Stomach smooth muscle (tissue), 2 donors: ENCODE measurements at regions not wholly inside any gene's neighbourhood (a gene's known extent, or its start where the extent isn't known, plus 50 kb on each side); places are given as distances from the start of the nearest gene placed in this dataset.
"Not testable (repeated sequence)": the region's sequence is repeated elsewhere in the genome, so short reads cannot be mapped to it uniquely, and the experiment has no call there.

Experiments used
- H3K27ac ChIP-seq: one replicate; pipeline ENCODE4 v1.7.0; 2013; ENCODE audit warnings: mild to moderate bottlenecking, low read length, inconsistent platforms
- H3K27me3 ChIP-seq, 2 donors: one replicate each; pipeline ENCODE4 v1.7.0; 2013; ENCODE audit warnings: low read length in 2 of 2; ENCODE audit not compliant: insufficient read depth in 2 of 2, control insufficient read depth in 1 of 2
- H3K36me3 ChIP-seq, 2 donors: one replicate each; pipeline ENCODE4 v1.7.0; 2013; ENCODE audit warnings: low read length in 2 of 2; ENCODE audit not compliant: control insufficient read depth in 2 of 2, insufficient read depth in 2 of 2
- H3K4me1 ChIP-seq: one replicate; pipeline ENCODE4 v1.7.0; 2013; ENCODE audit warnings: low read length; ENCODE audit not compliant: control insufficient read depth, insufficient read depth
- H3K4me3 ChIP-seq, 2 donors: one replicate each; pipeline ENCODE4 v1.7.0; 2013; ENCODE audit warnings: low read length in 2 of 2
- H3K9ac ChIP-seq, 2 donors: one replicate each; pipeline ENCODE4 v1.7.0; 2013; ENCODE audit warnings: low read length in 2 of 2, mild to moderate bottlenecking in 1 of 2
- H3K9me3 ChIP-seq, 2 donors: one replicate each; pipeline ENCODE4 v1.7.0; 2013; ENCODE audit warnings: low read length in 2 of 2; ENCODE audit not compliant: control insufficient read depth in 2 of 2
- donor health status: healthy.
- donor health status: Pancreatic carcinoma.

DNA sequence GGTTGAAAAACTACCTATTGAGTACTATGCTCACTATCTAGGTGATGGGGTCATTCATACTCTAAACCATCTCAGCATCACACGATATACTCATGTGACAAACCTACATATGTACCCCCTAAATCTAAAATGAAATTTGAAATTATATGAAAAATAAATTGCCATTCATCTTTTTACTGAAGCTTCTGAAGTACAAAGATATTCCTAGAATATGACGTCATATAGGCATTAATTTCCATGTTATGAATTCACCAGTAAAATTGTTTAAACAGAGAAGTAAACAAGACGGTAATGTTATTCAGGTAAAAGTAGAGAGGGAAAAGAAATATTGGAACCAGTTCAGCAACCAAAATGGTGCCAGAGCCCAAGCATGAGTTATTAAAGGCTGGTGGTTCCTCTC, 173.0 kb downstream of the MRPS30 start:
- peaks cover 2% of the 10 kb centered on the region in 2 donors for H3K9me3 ChIP-seq
- H3K4me1 ChIP-seq: no peaks in the 10 kb centered on the region
- H3K36me3 ChIP-seq: no peaks in the 10 kb centered on the region
- no peak overlapping the region for H3K4me3 ChIP-seq
- H3K27me3 ChIP-seq: no peaks in the 10 kb centered on the region
- H3K27ac ChIP-seq: no peak overlapping the region
- H3K9ac ChIP-seq: no peak overlapping the region

DNA sequence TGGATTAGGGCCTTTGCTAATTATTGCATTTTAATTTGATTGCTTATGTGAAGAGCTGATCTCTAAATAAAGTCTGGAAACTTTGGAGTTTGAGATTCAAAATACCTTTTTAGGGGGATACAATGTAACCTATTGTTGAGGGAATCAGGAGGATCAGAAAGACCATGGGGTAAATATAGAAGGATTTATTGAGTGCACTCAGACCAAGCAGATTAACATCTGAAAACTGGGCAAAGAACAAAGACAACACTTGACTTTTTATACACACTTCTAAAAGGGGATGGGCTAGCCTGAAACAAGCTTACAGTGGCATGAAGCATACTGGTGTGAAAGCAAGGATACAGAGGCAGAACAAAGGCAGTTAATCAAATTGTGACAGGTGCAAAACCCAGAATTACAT, 174.3 kb downstream of the MRPS30 start:
- Histone ChIP-seq H3K27ac (no peak overlapping the region), H3K9me3 (peaks cover 2% of the 10 kb centered on the region in 2 donors), H3K36me3 (no peaks in the 10 kb centered on the region), H3K4me3 (no peak overlapping the region), H3K9ac (no peak overlapping the region), H3K4me1 (no peaks in the 10 kb centered on the region), H3K27me3 (no peaks in the 10 kb centered on the region)

DNA sequence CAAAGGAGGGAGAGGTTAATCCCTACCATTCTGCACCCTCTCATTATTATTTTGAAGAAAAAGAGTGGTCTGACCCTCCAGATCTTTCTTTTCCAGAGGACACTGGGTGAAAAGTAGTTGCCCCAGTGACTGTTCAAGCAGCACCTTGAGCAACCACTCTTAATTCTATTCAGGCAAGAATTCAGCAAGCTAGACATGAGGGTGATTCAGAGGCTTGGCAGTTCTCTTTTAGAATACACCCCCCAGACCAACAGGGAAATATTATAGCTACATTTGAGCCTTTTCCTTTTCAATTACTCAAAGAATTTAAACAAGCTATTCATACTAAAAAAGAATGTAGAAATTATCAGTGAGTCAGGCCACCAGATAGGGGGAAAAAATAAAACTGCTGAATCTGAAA, 178.3 kb downstream of the MRPS30 start:
- Histone ChIP-seq H3K9me3 (peaks cover 2% of the 10 kb centered on the region in 2 donors), H3K27me3 (no peaks in the 10 kb centered on the region), H3K9ac (no peak overlapping the region), H3K4me1 (no peaks in the 10 kb centered on the region), H3K36me3 (no peaks in the 10 kb centered on the region), H3K4me3 (no peak overlapping the region), H3K27ac (no peak overlapping the region)

DNA sequence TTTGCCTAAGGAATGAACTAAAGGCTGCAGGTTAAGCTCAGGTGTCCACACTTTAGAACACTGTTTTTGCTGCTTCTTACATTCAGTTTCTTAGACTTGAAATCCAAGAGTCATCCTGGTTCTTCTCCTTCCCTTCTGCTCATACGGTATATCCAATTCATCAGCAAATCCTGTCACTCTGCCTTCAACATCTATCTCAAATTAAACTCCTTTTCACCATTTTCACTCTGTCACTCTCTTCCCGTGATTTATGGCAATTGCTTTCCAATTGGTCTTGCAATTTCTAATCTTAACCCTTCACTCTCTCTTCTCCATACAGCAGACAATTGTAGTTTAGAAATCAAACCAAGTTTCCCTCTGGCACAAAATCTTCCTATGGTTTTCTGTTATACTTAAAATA, 182.9 kb downstream of the MRPS30 start:
- Histone ChIP-seq H3K27ac (no peak overlapping the region), H3K27me3 (no peaks in the 10 kb centered on the region), H3K36me3 (no peaks in the 10 kb centered on the region), H3K4me1 (no peaks in the 10 kb centered on the region), H3K4me3 (no peak overlapping the region), H3K9me3 (no peaks in the 10 kb centered on the region), H3K9ac (no peak overlapping the region)

DNA sequence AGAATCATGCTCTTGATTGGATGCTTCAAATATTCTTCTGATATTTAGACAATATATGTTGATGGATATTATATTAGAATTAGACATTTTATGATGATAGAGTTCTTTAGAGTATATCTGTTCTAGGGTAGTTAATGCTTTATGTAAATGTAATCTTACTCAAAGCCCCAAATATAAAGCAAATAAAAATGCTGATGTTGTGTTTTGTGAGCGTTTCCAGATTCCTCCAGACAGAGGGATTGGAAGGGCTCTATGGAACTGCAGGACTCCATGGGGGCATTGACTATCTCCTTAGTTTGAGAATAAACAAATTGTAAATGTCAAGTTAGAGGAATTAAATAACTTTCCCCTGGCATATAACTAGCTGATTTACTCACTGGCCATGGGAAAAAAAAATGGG, 184.5 kb downstream of the MRPS30 start:
- Histone ChIP-seq H3K9ac (no peak overlapping the region), H3K4me1 (no peaks in the 10 kb centered on the region), H3K27ac (no peak overlapping the region), H3K36me3 (no peaks in the 10 kb centered on the region), H3K27me3 (no peaks in the 10 kb centered on the region), H3K9me3 (no peaks in the 10 kb centered on the region), H3K4me3 (no peak overlapping the region)

DNA sequence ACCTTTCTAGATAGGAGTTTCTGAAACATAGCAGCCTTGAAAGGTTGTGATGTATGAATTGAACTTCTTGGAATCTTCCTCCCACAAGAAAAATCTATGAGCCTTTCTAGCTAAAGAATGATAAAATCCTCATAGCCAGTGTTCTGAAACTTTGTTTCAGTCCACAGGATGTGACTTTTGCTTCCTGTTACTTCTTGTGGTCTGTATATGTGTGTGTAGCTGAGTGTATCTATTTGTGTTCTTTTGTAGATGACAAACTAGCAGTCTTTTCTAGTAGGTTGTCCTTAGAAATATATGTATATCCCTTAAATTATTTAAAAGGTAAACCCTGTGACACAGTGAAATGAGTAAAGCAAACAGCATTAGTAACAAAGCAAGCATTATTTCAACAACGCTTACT, 188.8 kb downstream of the MRPS30 start:
- no peak overlapping the region for H3K9ac ChIP-seq
- no peak overlapping the region for H3K4me3 ChIP-seq
- H3K27ac ChIP-seq: no peak overlapping the region
- no peaks in the 10 kb centered on the region for H3K9me3 ChIP-seq
- no peaks in the 10 kb centered on the region for H3K36me3 ChIP-seq
- no peaks in the 10 kb centered on the region for H3K4me1 ChIP-seq
- no peaks in the 10 kb centered on the region for H3K27me3 ChIP-seq

DNA sequence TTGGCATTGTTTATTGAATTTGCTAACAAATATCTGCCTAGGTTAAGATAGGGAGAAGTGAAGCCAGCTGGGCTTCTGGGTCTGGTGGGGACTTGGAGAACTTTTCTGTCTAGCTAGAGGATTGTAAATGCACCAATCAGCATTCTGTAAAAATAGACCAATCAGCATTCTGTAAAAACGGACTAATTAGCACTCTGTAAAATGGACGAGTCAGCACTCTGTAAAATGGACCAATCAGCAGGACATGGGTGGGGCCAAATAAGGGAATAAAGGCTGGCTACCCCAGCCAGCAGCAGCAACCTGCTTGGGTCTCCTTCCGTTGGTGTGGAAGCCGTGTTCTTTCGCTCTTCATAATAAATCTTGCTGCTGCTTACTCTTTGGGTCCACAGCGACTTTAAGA, 198.4 kb downstream of the MRPS30 start:
- not testable (repeated sequence) for H3K27me3 ChIP-seq, H3K4me3 ChIP-seq, H3K4me1 ChIP-seq, H3K9ac ChIP-seq, H3K36me3 ChIP-seq, H3K27ac ChIP-seq, H3K9me3 ChIP-seq

DNA sequence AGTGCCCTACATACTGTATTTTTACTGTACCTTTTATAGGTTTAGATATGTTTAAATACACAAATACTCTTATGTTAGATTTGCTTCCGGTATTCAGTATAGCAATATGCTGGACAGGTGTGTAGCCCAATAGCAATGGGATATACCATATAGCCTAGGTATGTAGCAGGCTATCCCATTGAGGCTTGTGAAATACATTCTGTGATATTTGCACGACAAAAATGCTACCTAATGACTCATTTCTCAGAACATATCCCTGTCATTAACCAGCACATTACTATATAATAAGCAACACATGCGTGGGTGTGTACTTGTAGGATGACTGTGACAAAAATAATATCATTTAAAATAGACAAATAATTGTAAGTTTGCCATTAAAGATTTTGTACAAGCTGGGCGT, 208.8 kb downstream of the MRPS30 start:
- H3K36me3 ChIP-seq: no peaks in the 10 kb centered on the region
- no peak overlapping the region for H3K9ac ChIP-seq
- H3K27ac ChIP-seq: no peak overlapping the region
- H3K9me3 ChIP-seq: no peaks in the 10 kb centered on the region
- no peak overlapping the region for H3K4me3 ChIP-seq
- H3K4me1 ChIP-seq: no peaks in the 10 kb centered on the region
- no peaks in the 10 kb centered on the region for H3K27me3 ChIP-seq

DNA sequence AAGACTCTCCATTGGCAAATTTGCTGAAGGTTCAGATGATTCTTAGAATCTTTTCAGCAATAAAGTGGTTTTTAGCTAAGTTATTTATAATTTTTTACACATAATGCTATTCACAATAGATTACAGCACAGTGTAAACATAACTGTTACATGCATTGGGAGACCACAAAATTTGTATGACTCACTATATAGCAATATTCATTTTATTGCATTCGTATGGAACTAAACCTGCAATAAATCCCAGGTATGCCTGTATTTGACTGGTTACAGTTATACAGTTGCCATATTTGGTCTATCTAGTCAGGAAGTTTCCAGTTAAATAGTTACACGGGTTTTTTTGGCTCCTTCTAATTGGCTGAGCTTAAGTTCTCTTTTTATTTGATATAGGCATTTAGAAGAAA, 220.8 kb downstream of the MRPS30 start:
- no peak overlapping the region for H3K9ac ChIP-seq
- no peak overlapping the region for H3K27ac ChIP-seq
- H3K4me3 ChIP-seq: no peak overlapping the region
- no peaks in the 10 kb centered on the region for H3K9me3 ChIP-seq
- no peaks in the 10 kb centered on the region for H3K27me3 ChIP-seq
- no peaks in the 10 kb centered on the region for H3K36me3 ChIP-seq
- no peaks in the 10 kb centered on the region for H3K4me1 ChIP-seq

DNA sequence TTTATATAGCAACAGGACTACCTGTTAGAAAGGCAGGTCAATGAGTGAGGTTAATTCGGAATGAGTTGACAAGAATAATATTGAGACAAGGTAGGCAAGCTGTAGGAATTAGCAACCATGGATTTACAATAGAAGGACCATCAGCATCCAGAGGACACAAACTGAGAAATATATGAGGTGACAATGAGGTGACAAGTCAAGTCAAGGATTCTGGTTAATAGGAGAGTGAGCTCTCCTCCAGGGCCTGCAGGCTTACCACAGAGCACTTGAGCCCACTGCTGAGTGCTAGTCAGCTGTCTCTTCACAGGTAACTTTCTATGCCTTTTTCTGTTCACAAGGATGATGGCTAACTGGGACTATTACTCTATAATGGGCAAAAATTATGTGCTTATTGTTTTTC, 227.2 kb downstream of the MRPS30 start:
- no peak overlapping the region for H3K27ac ChIP-seq
- no peaks in the 10 kb centered on the region for H3K4me1 ChIP-seq
- no peaks in the 10 kb centered on the region for H3K27me3 ChIP-seq
- H3K9me3 ChIP-seq: no peaks in the 10 kb centered on the region
- H3K9ac ChIP-seq: no peak overlapping the region
- H3K36me3 ChIP-seq: no peaks in the 10 kb centered on the region
- H3K4me3 ChIP-seq: no peak overlapping the region

DNA sequence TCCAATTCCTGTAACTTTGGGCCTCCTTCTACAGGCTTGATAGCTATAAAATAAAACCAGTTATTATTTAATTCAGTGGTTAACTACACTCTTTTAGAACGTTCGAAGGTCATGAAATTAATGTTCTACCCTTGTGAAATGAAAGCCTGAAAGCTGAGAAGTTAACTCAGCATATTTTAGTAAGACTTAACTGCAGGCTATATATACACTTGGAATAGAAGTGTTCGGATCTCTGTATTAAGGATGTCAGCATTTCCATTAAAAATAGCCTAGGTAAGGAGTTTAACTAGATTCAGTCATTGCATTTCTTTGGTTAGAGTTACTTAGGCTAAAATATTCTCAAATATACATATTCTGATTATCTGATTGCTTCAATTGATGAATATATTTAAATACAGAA, 229.2 kb downstream of the MRPS30 start:
- H3K9ac ChIP-seq: peak overlapping the region in 1 of 2 donors; percentile 9
- H3K4me3 ChIP-seq: no peak overlapping the region
- H3K27ac ChIP-seq: no peak overlapping the region
- H3K36me3 ChIP-seq: no peaks in the 10 kb centered on the region
- no peaks in the 10 kb centered on the region for H3K4me1 ChIP-seq
- H3K9me3 ChIP-seq: no peaks in the 10 kb centered on the region
- no peaks in the 10 kb centered on the region for H3K27me3 ChIP-seq
